ENCODE measurements at regions not wholly inside any gene's neighbourhood (a gene's known extent, or its start where the extent isn't known, plus 50 kb on each side); places are given as distances from the start of the nearest gene placed in this dataset.
A peak's percentile ranks its signal among the peaks of the same experiment; 100 is the strongest.
"Not testable (repeated sequence)": the region's sequence is repeated elsewhere in the genome, so short reads cannot be mapped to it uniquely, and the experiment has no call there.

DNA sequence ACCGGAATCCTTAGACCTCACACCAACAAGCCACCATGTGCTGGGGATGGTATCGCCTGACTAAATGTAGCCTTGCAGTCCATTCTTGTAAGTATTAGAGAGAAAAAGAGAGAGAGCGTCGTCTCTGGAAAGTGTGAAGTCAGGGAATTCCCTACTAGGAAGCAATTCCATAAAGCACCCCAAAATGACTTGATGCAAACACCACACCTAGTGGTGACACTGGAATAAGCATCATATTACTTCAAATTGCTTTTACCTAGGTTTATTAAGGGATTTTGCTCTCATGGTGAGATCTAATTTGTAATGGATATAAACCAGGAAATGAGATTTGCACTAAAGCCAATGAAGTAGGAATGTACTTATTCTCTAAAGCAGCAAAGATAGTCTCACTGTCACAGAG, 111.4 kb upstream of the METTL9 start:
- peak in 1 of 2 donors; percentile 40 for TF ChIP-seq RAD21 (IDR thresholded peaks at IDR 0.05)
- not testable (repeated sequence) for H3K9me3 ChIP-seq (ENCODE audit: control insufficient read depth in 4 of 4, low read length in 3 of 4); H3K9ac ChIP-seq (ENCODE audit: low read depth in 1 of 2, low read length in 2 of 2); DNase-seq (ENCODE audit: low spot score); H3K4me3 ChIP-seq (ENCODE audit: low read depth in 1 of 3, low read length in 3 of 3); H3K36me3 ChIP-seq (ENCODE audit: control insufficient read depth in 4 of 4, insufficient read depth in 3 of 4, low read depth in 1 of 4, low read length in 3 of 4); H3K27ac ChIP-seq (ENCODE audit: low read depth in 1 of 2, low read length in 2 of 2); H3K27me3 ChIP-seq (ENCODE audit: control insufficient read depth in 4 of 4, insufficient read depth in 4 of 4, low read length in 3 of 4); H3K4me1 ChIP-seq (ENCODE audit: control insufficient read depth in 4 of 4, insufficient read depth in 4 of 4, low read length in 3 of 4)
- WGBS: 85% methylated on average over 3 of the region's 4 CpGs

DNA sequence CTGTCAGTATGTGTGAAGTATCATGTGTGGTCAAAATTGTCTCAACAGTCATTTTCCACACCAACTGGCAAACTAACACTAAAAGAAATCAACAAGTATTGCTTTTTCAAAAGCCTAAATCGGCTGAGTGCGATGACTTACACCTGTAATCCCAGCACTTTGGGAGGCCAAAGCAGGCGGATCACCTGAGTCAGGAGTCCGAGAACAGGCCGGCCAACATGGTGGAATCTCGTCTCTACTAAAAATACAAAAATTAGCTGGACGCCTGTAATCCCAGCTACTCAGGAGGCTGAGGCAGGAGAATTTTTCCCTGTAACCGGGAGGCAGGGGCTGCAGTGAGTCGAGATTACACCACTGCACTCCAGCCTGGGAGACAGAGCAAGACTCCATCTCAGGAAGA, 100.3 kb upstream of the METTL9 start:
- not testable (repeated sequence) for H3K27me3 ChIP-seq (ENCODE audit: control insufficient read depth in 4 of 4, insufficient read depth in 4 of 4, low read length in 3 of 4); DNase-seq (ENCODE audit: low spot score); H3K9ac ChIP-seq (ENCODE audit: low read depth in 1 of 2, low read length in 2 of 2); H3K4me3 ChIP-seq (ENCODE audit: low read depth in 1 of 3, low read length in 3 of 3); H3K36me3 ChIP-seq (ENCODE audit: control insufficient read depth in 4 of 4, insufficient read depth in 3 of 4, low read depth in 1 of 4, low read length in 3 of 4); H3K4me1 ChIP-seq (ENCODE audit: control insufficient read depth in 4 of 4, insufficient read depth in 4 of 4, low read length in 3 of 4); H3K27ac ChIP-seq (ENCODE audit: low read depth in 1 of 2, low read length in 2 of 2); H3K9me3 ChIP-seq (ENCODE audit: control insufficient read depth in 4 of 4, low read length in 3 of 4)
- WGBS: 95% methylated on average over 7 of the region's 9 CpGs

DNA sequence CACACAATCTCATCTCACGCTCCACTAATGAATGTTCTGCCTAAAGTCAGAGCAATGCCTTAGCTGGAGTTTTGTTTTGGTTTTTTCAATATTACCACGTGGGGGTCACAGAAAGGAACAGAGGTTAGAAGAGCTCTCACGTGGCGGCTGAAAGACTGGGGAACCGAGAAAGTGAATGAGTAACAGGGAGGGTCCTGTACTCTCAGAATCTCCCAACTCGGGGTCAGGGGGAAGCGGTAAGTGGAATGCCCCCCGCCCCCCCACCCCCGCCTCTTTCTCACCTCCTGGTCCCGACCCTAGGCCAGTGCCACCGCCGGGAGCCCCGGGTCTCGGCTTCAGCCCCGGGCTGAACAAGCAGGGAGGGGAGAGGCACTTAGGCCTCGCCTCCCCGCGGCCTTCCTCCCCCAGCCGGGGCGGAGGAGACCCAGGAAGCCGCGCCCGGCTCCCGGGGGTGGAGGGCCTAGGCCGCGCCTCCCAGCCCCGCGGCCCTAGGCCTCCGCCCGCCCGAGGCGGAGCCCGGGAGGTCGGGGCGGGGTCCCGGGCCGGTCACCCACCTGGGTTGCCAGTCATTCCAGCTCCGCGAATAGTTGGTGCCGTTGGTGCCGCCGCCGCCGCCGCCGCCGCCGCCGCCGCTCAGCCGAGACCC, 98.0 kb upstream of the METTL9 start:
- peak overlapping the region; percentile 95 to 99 for H3K27ac ChIP-seq (ENCODE audit: low read depth in 1 of 2, low read length in 2 of 2)
- H3K4me3 ChIP-seq (ENCODE audit: low read depth in 1 of 3, low read length in 3 of 3): peak overlapping the region in 1 of 3 donors; percentile 84
- WGBS: under 1% methylated on average over 44 of the region's 51 CpGs
- H3K9ac ChIP-seq (ENCODE audit: low read depth in 1 of 2, low read length in 2 of 2); H3K36me3 ChIP-seq (ENCODE audit: control insufficient read depth in 4 of 4, insufficient read depth in 3 of 4, low read depth in 1 of 4, low read length in 3 of 4); H3K27me3 ChIP-seq (ENCODE audit: control insufficient read depth in 4 of 4, insufficient read depth in 4 of 4, low read length in 3 of 4); H3K9me3 ChIP-seq (ENCODE audit: control insufficient read depth in 4 of 4, low read length in 3 of 4); H3K4me1 ChIP-seq (ENCODE audit: control insufficient read depth in 4 of 4, insufficient read depth in 4 of 4, low read length in 3 of 4); DNase-seq (ENCODE audit: low spot score): not testable (repeated sequence)

DNA sequence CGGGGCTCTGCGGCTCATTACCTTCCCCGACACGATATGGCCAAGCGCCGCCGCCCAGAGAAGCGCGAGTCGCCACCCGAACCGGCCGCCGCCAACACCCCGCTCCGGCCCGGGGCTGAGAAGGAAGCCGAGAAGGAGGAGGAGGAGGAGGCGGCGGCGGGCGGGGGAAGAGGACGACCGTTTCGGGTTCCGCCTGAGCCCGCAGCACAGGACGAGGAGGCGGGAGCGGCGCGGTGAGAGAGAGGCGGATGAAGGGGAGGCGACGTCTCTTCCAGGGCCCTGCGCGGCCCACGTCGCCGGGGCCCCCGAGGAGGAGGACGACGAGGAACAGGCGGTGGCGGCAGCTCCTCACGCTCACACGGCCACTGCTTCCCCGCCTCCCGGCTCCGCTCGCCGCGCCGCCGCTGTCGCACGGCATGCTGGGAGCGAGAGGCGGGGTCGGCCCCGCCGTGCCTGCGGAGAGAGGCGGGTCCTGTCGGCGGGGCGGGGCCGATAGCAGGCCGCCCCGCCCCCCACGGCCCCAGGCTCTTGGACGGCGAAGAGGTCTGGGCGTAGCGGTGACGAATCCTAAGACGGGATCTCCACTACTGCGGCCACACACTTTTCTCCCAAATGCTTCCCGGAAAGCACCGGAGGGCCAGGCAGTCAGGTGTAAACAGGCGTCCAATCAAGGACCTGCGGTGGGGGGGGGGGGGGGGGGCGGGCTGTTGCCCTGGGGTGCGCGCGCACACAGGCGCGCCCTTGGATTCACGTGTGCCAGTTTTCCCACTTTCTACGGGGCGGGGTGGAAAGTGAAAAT, 97.3 kb upstream of the METTL9 start:
- peak; percentile 97 for DNase-seq (ENCODE audit: low spot score)
- TF ChIP-seq YY1 (IDR thresholded peaks at IDR 0.05): peak; percentile 10
- no peak for TF ChIP-seq RXRA (IDR thresholded peaks at IDR 0.05)
- TF ChIP-seq TAF1 (conservative IDR thresholded peaks at IDR 0.05): no peak
- peak; percentile 34 for TF ChIP-seq SP1 (IDR thresholded peaks at IDR 0.05)
- peak overlapping the region; percentile 66 to 73 for H3K9ac ChIP-seq (ENCODE audit: low read depth in 1 of 2, low read length in 2 of 2)
- peak overlapping the region; percentile 37 to 84 (median 74) for H3K4me3 ChIP-seq (ENCODE audit: low read depth in 1 of 3, low read length in 3 of 3)
- no peaks in the 10 kb centered on the region for H3K36me3 ChIP-seq (ENCODE audit: control insufficient read depth in 4 of 4, insufficient read depth in 3 of 4, low read depth in 1 of 4, low read length in 3 of 4)
- under 1% methylated on average over 91 of the region's 91 CpGs for WGBS
- no peaks in the 10 kb centered on the region for H3K27me3 ChIP-seq (ENCODE audit: control insufficient read depth in 4 of 4, insufficient read depth in 4 of 4, low read length in 3 of 4)
- peak overlapping the region; percentile 95 to 99 for H3K27ac ChIP-seq (ENCODE audit: low read depth in 1 of 2, low read length in 2 of 2)
- H3K4me1 ChIP-seq (ENCODE audit: control insufficient read depth in 4 of 4, insufficient read depth in 4 of 4, low read length in 3 of 4): peaks cover 0 to 3% (median 0%) of the 10 kb centered on the region in 4 donors
- no peaks in the 10 kb centered on the region for H3K9me3 ChIP-seq (ENCODE audit: control insufficient read depth in 4 of 4, low read length in 3 of 4)

DNA sequence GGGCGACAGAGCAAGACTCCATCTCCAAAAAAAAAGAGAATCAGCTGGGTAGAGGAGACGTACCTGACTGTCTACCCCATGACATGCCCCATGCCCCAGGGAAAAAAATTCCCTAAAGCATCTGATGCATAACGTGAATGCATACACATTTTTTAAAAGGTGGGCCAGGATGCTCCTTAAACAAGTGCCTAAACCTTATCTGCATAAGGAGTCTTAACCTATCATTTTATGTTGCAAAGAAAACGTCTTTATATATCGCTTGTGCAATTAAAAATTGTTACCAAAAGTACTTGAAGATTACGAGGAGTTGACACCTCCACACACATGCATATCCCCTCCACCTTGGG, 95.8 kb upstream of the METTL9 start:
- H3K36me3 ChIP-seq (ENCODE audit: control insufficient read depth in 4 of 4, insufficient read depth in 3 of 4, low read depth in 1 of 4, low read length in 3 of 4); H3K9me3 ChIP-seq (ENCODE audit: control insufficient read depth in 4 of 4, low read length in 3 of 4); H3K4me3 ChIP-seq (ENCODE audit: low read depth in 1 of 3, low read length in 3 of 3); DNase-seq (ENCODE audit: low spot score); H3K27ac ChIP-seq (ENCODE audit: low read depth in 1 of 2, low read length in 2 of 2); H3K9ac ChIP-seq (ENCODE audit: low read depth in 1 of 2, low read length in 2 of 2); H3K4me1 ChIP-seq (ENCODE audit: control insufficient read depth in 4 of 4, insufficient read depth in 4 of 4, low read length in 3 of 4); H3K27me3 ChIP-seq (ENCODE audit: control insufficient read depth in 4 of 4, insufficient read depth in 4 of 4, low read length in 3 of 4): not testable (repeated sequence)
- 91% methylated on average over 6 of the region's 6 CpGs for WGBS

DNA sequence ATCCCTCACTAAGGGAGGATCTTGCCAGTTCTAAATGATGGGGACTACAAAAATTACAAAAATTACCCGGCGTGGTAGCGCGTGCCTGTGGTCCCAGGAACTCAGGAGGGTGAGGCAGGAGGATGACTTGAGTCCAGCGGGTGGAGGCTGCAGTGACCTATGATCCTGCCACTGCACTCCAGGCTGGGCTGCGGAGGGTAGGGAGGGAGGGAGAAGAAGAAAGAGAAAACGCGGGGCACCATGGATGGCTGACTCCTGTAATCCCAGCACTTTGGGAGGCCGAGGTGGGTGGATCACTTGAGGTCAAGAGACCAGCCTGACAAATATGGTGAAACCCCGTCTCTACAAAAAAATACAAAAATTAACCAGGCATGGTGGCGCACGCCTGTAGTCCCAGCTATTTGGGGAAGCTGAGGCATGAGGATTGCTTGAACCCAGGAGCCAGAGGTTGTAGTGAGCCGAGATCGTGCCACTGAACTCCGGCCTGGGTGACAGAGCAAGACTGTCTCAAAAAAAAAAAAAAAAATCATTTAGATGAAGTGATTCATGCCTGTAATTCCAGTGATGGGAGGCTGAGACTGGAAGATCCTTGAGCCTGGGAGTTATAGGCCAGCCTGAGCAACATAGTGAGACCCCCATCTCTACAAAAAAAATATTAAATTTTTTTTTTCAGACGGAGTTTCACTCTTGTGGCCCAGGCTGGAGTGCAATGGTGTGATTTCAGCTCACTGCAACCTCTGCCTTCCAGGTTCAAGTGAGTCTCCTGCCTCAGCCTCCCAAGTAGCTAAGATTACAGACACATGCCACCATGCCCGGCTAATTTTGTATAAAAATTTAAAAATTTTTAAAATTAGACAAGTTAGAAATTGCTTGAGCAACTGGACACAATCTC, 95.2 kb upstream of the METTL9 start:
- not testable (repeated sequence) for H3K27ac ChIP-seq (ENCODE audit: low read depth in 1 of 2, low read length in 2 of 2); DNase-seq (ENCODE audit: low spot score); H3K4me1 ChIP-seq (ENCODE audit: control insufficient read depth in 4 of 4, insufficient read depth in 4 of 4, low read length in 3 of 4)

DNA sequence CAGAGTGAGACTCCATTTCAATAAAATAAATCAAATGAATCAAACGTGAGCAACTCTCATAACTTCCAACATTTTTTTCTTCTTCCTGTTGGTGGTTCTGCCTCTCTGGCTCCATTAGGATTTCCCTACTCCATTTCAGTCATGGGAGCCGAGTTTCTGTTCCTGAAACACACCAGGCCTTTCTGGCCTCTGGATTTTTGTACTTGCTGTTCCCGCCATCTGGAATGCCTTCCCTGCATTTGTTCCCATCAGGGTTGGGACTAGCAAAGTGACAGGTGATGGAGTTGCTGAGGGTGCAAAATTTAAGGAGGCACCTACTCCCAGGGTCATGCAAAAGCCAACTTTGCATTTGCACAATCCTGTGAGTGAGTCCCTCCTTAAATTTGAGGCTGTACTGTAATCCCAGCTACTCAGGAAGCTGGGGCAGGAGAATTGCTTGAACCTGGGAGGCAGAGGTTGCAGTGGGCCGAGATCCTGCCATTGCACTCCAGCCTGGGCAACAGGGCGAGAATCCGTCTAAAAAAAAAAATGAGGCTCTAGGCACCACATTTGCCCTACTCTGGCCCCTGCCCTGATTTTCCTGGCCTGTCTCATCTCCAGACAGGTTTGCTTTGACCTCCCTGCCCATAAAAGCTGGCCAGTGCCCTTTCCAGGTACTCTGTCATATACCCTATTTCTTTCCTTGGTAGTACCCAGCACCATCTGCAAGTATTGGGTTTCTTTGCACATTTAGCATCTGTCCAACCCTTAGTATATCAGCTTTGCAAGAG, 93.4 kb upstream of the METTL9 start:
- 80% methylated on average over 6 of the region's 6 CpGs for WGBS
- H3K4me3 ChIP-seq (ENCODE audit: low read depth in 1 of 3, low read length in 3 of 3); H3K9me3 ChIP-seq (ENCODE audit: control insufficient read depth in 4 of 4, low read length in 3 of 4); H3K27me3 ChIP-seq (ENCODE audit: control insufficient read depth in 4 of 4, insufficient read depth in 4 of 4, low read length in 3 of 4); DNase-seq (ENCODE audit: low spot score); H3K36me3 ChIP-seq (ENCODE audit: control insufficient read depth in 4 of 4, insufficient read depth in 3 of 4, low read depth in 1 of 4, low read length in 3 of 4); H3K9ac ChIP-seq (ENCODE audit: low read depth in 1 of 2, low read length in 2 of 2); H3K27ac ChIP-seq (ENCODE audit: low read depth in 1 of 2, low read length in 2 of 2): not testable (repeated sequence)
- peaks cover 0 to 16% (median 9%) of the 10 kb centered on the region in 4 donors for H3K4me1 ChIP-seq (ENCODE audit: control insufficient read depth in 4 of 4, insufficient read depth in 4 of 4, low read length in 3 of 4)

More for the DNA sequence above, 95.2 kb upstream of the METTL9 start:
- WGBS: 94% methylated on average over 17 of the region's 17 CpGs
- H3K9me3 ChIP-seq (ENCODE audit: control insufficient read depth in 4 of 4, low read length in 3 of 4); H3K27me3 ChIP-seq (ENCODE audit: control insufficient read depth in 4 of 4, insufficient read depth in 4 of 4, low read length in 3 of 4); H3K9ac ChIP-seq (ENCODE audit: low read depth in 1 of 2, low read length in 2 of 2); H3K4me3 ChIP-seq (ENCODE audit: low read depth in 1 of 3, low read length in 3 of 3); H3K36me3 ChIP-seq (ENCODE audit: control insufficient read depth in 4 of 4, insufficient read depth in 3 of 4, low read depth in 1 of 4, low read length in 3 of 4): not testable (repeated sequence)

Data from liver (tissue), 7 donors.